HG02588 (cell line): ENCODE measurements at regions not wholly inside any gene's neighbourhood (a gene's known extent, or its start where the extent isn't known, plus 50 kb on each side); places are given as distances from the start of the nearest gene placed in this dataset.

Source experiments
- ATAC-seq: cut with Tn5 transposase; IDR thresholded peaks from one replicate; pipeline ENCODE4 v1.9.1; 2021; ENCODE audit warnings: mild to moderate bottlenecking, moderate library complexity; ENCODE audit not compliant: unreplicated experiment

DNA sequence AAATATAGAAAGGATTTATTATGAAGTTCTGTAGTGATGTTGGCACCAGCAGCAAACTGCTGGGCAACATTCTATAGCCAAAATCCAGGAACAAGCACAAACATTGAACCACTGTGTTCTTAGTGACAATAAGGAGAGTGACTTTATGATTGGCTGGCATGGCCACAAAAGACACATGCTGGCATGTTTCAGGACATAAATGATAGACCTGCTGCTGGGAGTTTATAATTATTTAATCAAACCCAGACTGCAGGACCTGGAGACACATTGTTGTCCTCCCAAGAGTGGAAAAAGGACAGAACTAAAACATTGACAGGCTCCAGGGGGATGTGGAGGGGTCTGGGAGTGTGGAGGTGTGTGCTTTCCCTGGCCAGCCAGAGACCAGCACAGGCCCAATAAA lies 255.3 kb upstream of the LRTM1 start:
- ATAC-seq: no peak

DNA sequence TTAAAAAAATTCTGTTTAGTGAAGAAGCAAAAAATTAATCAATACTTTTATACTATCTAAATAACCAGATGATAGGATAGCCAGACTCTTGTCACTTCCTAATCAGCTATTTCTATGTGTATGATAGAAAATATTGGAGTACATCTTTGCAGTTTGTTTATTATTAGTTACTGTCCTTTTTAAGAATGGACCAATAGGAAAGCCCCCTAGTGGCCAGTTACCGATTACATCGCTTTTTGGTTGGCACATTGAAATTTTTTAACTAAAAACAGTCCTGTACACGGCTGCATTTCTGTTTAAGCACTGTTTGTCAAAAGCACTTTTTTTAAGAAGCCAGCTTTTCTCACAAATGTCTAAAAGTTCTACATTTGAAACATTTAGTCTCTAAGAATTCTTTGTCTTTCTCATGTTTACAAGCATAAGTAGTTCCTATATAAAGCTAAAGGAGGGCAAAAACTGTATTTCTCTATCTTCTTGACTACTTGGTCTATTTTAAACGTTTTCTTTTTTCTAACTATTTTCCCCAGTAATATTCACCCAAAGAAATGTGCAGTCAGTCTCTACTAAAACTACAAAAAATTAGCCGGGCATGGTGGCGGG lies 253.2 kb upstream of the LRTM1 start:
- ATAC-seq: no peak

DNA sequence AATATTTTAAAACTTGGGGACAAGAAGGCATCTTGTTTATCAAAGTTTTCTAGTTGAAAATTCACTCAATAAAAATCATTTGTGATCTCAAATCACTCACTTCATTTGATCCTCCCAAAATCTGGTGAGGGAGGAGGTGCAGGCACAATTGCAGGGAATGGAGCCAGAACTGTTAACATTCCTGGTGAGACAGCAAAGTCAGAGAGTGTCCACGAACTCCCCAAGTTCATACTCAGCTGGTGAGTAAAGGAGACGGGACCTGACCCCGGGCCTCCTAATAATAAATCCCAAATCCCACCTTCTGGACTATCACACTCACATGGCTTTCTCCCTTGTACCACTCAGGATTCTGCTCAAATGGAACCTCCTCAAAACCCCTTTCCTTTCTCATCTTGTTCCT lies 252.3 kb upstream of the LRTM1 start:
- no peak for ATAC-seq

DNA sequence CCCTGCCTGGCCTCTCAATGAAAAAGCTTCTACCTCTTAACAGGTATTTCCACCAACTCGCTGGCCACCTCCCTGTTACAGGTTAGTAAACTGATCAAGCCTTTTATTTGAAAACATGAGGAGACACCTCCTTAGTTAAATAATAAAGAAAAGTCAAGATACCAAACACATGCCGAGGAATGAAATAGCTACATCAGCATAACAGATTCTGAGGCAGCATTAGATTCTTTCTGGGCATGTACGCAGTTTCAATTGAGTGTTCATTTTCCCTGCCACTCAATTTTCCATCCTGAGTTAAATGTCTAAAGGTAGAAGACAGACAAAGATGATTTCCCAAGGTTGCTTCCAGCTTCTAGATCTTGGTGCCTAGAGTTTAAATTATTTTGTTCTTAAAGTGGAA lies 250.5 kb upstream of the LRTM1 start:
- no peak for ATAC-seq

DNA sequence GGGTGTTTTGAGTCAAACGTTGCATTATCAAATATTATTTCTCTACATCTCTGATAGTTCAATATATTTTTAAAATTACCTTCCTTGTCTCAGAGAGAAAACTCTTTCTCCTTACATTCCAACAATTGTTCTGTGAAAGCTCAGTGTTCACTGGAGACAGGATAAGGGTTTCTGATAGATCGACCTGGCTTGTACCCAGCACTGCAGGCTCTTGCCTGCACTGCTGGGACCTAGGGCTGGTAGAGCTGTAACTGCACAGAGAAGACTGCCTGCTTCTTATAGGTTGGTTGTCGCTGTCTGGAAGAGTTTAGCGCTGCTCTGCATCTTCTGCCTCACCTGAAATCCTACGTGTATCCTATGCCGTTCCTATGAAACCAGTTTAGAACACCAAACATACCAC lies 249.9 kb upstream of the LRTM1 start:
- no peak for ATAC-seq

DNA sequence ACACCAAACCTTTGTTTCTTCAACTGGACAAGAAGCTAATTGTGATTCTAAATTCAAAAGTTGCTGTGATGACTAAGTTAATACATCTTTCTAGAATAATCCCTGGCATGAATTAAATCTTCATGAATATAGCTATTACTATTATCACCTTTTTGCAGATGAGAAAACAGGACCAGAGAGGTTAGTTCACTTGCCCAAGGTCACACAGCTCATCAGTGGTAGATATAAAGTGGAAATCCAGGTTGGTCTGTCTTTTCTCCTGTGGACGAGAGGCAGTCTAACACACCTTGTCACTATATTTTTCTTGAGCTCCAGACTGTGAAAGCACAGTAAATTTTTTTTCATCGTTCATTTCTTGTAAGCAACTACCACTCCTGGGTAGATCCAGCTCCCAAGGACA lies 247.6 kb upstream of the LRTM1 start:
- no peak for ATAC-seq

DNA sequence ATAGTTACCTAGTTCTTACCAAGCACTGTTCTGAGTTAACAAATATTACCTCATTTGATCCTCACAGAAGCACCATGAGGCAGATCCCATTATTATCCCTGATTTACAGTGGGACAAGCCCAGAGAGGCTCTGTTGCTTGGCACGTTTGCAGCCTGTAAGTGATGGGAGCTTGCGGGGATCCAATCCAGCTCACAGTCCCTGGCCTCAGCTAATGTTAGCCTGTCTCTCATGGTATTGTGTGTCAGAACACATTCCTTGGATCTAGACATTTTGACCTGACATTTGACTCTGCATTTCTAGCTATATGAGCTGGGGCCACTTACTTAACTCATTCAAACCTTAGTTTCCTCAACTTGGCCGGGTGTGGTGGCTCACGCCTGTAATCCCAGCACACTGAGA lies 246.9 kb upstream of the LRTM1 start:
- no peak for ATAC-seq

DNA sequence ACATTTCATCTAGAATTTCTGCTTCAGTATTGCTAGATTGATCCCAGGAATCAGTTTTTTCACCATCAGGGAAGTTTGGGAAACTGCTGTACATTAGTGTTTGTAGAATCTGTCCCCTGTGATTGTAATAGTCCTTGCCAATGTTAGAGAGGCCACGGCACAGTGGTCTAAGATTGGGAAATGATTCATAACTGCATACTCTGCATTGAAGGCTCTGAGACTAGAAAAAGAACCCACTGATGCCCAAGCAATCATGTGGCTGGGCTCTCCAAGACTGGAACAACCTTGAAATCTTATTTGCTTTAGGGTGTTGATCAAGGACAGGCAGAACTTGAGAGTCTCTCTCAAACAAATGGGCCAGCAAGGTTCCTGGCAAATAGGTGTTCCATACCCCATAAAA lies 245.6 kb upstream of the LRTM1 start:
- ATAC-seq: no peak

DNA sequence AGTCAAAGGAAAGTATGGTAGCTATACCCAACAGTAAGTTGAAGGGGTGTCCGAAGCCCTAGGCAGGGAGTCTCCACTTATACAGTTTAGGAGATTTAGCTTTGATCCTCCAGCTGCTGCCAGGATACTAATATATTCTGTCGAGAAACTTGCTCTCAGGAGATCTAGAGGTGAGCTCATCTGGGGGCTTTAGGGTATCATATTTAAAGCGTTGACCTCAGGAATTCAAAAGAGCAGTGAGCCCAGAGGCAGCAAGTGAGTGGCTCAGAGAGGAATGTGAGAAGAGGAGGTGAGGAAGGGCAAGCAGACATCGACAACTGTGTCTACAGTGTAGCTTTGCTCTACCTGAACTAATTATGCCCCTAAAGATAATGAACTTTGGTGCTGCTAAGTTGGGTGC lies 245.1 kb upstream of the LRTM1 start:
- ATAC-seq: no peak

DNA sequence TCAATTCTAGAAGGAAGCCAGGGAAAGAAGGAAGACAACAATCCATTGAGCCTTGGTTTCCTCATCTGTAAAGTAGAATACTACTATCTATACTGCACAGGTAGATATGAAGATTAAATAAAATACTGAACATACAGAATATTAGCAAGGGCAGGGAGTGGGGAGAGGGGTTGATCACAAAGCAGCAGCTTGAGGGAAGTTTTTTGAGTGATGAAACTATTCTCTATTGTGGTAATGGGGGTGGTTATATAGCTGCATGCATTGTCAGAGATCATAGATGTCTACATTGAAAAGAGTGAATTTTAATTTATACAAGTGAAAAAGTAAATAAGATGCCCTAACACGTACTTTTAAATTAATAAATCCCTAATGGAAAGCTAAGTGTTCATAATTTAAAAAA lies 242.6 kb upstream of the LRTM1 start:
- ATAC-seq: no peak

DNA sequence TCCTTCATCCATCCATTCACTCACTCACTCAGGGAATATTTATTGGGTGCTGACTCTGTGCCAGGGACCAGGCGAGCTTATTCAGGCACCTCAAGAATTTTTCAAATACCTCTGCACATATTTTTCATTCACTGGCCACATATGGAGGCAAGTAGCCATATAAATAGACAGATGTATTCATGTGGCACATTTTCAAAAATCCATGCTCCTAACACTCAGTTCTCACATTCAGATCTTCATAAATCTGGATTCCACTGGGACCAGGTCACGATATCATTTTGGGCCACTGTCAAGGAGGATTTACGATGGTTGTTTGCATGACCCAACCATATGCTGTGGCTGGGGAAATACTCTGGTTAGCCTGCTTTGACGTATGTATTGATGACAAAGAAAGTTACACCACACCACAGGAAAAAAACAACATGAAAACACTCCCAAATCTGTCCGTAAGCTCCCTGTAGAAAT lies 241.8 kb upstream of the LRTM1 start:
- no peak for ATAC-seq

DNA sequence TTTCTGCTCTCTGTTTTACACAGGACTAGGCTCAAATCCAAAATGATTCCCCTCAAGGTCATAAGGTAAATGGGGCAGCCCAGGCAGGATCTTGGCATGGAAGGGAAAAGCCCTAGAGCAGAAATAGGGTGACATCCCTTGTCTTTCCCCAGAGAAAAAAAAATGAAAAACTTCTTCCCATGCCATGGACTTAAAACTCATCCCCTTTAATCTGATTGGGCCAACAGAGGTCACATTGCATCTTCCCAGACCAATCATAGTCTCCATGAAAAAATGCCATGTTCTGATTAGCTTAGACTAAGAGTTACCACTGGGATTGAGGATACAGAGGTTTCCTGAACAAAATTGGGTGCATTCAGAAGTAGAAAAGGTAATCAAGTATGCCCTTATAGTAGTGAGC lies 241.3 kb upstream of the LRTM1 start:
- ATAC-seq: no peak

DNA sequence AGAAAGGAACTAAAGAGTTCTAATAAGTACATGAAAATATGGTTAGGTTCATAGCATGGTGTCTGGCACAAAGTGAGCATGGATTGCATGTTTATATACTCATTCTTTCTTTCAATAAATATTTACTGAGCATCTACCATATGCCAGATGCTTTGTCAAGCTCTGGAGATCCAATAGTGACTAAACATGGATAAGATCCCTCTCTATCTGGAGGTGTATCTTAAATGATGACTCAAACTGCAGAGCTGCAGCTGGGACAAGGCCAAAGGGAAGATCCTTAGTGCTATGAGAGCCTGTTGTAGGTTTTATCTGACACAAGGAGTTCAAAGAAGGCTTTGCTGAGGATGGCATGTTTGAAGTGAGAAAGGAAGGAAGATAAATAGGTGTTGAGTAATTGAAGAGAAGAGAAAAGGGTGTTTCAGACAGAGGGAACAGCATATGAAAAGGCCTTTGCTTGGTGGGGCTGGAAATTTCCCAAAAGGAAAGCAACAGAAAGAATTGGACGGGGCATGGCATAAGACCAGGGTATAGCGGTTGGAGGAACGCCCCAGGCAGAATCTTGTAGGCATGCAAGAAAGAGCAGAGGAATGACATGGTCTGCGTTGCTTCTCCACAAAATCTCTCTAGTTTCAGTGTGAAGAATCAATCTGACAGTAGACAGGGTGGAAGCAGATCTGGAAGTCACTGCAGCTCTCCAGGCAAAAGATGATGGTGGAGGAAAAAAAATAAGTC lies 239.9 kb upstream of the LRTM1 start:
- ATAC-seq: no peak

DNA sequence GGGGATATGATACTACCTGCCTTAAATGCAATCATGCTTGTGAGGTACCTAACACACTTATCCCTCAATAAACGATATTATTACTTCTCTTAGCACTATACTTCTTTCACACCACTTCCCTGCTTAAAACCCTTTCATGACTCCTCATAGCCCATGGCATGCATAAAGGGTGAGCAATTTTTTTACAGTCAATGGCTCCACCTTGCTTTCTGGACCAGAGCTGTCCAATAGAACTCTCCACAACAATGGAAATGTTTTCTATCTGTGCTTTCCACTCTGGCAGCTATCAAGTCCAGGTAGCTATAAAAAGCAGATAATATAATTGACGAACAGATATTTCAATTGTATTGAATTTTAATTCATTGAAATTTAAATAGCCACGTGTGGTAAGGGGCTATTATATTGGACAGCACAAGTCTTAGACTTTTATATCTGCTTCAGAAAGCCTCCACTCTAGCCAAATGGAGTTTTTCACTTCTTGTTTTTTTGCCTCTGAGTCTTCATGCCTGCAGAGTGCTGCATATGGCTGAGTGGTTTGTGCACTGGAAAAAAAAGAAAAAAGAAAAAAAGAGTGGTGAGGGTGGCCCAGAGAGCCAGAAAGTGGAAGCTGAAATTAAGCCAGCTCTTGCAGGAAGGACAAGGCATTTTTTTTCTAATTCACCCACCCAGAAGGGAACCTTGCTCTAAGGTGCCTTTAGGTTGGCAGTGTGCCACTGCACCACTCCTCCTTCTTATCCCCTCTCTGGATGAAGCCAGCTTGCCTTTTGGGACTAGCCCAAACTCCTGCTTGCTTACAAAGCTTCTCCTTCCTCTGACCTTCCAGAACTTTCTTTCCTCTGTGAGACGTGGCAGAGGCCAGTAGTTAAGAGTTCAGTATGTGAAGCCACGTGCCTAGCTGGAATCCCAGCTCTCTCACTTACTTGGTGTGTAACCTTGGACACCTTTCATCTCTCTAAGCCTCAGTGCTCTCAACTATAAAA lies 239.0 kb upstream of the LRTM1 start:
- peak; percentile 50 for ATAC-seq

DNA sequence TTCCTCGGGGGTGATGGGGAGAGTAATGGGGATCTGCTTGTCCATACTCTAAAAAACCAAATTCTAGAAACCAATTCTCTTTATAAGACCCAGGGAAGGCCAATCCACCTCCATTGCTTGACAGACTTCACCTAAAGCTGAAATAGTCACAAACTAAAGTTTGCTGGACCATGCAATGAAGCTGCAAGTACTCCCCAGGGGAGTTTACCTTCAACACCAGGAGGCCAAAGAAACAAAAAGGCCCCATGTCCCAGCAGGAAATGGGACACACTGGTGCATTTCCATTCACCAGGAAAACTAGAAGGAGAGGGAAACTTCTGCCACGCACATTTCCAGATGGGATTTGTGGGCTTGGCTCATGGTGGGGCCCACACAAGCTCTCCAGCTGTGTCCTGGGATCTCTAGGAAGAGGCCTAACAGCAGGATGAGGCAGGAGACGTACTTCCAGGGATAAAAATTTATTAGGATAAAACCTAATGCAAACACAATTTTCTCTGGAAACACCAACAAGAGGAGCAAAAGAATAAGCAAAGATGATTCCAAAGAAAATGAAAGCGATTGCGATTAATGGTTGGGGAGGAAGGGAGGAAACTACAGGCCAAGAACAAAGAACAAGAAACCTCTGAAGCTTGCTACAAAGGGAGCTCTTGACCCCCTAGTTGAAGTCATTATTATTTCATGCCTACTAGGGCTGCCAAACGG lies 238.0 kb upstream of the LRTM1 start:
- no peak for ATAC-seq

DNA sequence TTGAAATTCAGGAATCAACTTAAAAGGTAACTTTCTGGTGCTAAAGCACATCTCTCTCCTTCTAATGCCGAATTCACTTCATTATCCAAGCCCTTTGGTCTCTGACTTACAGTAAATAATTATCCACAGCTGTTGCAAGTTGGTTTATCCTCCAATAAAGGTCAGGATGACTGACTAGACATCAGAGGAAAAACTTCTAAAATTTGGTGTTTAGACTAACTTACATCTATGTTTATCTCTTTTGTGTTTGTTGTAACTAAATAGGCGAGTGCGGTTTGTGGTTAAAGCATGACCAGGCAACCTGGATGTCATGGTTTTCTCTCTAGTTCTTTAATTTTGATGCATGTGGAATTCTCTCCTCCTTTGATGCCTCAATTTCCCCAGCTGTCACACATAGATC lies 237.4 kb upstream of the LRTM1 start:
- no peak for ATAC-seq

DNA sequence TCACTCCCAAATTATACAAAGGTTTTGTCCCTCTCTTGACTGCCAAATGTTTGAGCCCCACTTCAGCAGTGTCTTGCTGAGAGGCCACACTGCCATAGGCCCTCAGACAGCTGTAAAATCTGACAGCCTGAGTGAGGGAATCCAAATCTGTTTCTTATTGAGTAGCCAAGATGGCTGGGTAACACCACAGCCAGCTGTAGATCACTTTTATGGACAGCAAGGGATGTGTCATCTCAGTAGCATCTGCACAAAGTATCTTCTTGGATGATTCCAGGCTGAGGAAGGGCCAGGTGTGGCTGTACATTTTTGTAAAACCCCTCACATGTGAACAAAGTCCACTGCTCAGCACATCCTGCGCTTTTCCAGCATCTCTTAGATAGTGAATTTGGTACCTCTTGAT lies 237.0 kb upstream of the LRTM1 start:
- no peak for ATAC-seq

DNA sequence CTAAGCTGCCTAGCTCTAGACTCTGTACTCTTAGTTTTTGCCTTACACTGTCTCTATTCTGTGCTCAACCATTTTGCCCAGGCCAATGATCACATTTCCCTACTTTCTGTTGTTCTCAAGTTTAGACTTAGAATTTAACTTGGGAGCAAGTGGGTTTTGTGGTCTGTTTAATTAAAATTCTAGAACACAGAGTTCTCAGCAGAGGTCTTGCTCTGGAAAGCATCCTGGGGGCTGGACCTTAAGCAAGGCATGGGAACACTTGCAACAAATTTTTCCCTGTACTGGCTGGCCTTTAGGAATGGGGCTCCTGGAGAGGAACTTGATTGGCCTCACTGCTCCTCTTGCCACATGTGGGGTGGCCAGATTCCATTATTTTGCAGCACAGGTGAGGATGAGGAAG lies 236.3 kb upstream of the LRTM1 start:
- no peak for ATAC-seq

DNA sequence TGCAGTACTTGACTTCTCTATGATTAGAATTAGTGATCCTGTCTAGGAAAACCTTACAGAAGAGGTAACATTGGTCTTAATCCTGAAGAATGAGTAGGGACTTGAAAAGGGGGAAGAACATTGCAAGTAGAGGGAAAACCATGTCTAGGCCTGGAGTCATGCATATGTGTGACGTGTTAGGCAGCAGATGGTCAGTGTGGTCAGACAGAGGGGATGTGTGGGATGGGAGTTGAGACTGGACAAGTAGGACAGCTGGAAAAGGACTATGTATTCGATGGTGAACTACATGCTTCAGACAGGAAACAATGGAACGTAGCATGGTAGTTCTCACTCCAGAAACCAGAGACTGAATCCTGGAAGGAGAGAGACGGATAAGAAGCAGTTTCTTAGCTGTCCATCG lies 235.6 kb upstream of the LRTM1 start:
- ATAC-seq: no peak

DNA sequence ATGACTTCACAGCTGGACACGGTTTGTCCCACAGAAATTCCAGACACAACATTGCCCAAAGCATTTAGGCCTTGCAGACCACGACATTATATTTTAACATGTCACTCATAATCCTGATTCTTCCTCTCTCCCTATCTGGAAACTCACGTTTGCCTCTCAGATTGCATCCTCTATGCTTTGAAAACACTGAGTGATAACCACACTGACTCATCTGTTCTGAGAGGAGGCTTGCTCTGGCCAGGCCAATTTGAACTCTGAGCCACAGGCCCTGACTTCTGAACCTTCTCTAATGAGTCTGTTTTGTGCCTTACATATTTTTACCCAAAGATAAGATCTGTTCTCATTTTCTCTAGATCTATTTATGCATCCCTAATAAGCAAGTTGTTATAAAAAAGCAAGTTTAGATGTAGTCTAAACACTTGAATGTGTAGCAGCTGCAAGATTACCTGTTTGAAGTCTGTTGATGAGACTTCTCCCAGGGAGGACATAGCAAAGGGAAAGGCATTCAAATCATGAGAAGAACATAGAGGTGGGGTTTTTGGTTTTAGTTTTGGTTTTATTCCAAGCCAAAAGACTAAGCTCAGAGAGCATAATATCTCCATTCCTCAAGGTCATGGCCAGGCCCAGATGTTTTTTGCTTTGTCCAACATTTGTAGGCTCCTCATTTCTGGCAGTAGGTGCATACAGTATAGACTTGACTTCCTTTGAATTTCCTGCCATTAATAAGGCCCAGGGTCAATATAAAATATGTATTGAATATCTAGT lies 234.4 kb upstream of the LRTM1 start:
- ATAC-seq: peak; percentile 38
